ENCODE measurements at regions not wholly inside any gene's neighbourhood (a gene's known extent, or its start where the extent isn't known, plus 50 kb on each side); places are given as distances from the start of the nearest gene placed in this dataset.

DNA sequence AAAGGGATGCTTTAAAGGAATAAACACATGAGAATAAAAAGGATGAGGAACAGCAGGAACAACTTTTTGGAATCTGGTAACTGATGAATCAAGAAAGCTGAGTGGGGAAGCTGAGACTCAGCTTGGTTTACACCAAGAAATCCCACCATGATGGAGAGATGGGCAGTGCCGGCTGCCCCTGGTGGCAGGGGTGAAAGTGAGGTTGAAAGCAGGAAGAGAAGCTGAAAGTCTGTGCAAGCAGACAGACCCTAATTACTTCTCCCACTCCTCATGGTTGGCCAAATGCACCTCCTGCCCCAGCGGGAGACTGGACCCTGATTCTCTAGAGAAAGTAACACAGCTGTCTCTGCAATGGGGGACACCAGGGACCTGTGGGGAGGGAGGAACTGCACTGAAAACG is 57.6 kb upstream of the NANOS1 start:
- ChIA-PET RAD21 (ENCODE audit: low non-redundant PET in 1 of 2, low total read pairs in 2 of 2, uncharacterized antibody in 2 of 2, unreplicated experiment in 2 of 2) (no interaction called here), CTCF (no interaction called here), POLR2A (no interaction called here)
- Histone ChIP-seq H2AFZ (ENCODE audit: low read depth, low read length, poor library complexity, severe bottlenecking) (no peak overlapping the region), H3K9me2 (ENCODE audit: insufficient read depth) (no peaks in the 10 kb centered on the region), H3K4me1 (ENCODE audit: control insufficient read depth in 1 of 2, insufficient read depth in 2 of 2, low read length in 2 of 2) (peaks cover 0 to 5% of the 10 kb centered on the region in 2 experiments; a peak in 2 of 4 replicates), H3K9ac (ENCODE audit: low read length) (no peak overlapping the region), H3K4me2 (ENCODE audit: low read length) (no peak overlapping the region), H3K36me3 (ENCODE audit: control insufficient read depth in 1 of 2, insufficient read depth in 2 of 2, low read length in 2 of 2) (no peaks in the 10 kb centered on the region), H3K4me3 (replicated peaks in 1 of 2; ENCODE audit: low read depth in 1 of 2, low read length in 2 of 2) (no peak overlapping the region), H3K79me2 (ENCODE audit: insufficient read depth, low read length) (no peaks in the 10 kb centered on the region), H3K27ac (ENCODE audit: low read depth, low read length) (no peak overlapping the region), H4K20me1 (ENCODE audit: insufficient read depth) (no peaks in the 10 kb centered on the region), H3K9me3 (ENCODE audit: control insufficient read depth in 1 of 2, insufficient read depth in 1 of 2, low read depth in 1 of 2, low read length in 2 of 2) (peaks cover 7 to 10% of the 10 kb centered on the region in 2 experiments; a peak in 3 of 4 replicates), H3K27me3 (ENCODE audit: insufficient read depth, low read length) (no peaks in the 10 kb centered on the region)
- DNase-seq (ENCODE audit: low read depth, low spot score) = no peak
- intact Hi-C loops (cut with micrococcal nuclease) = no loop called here
- TF ChIP-seq, protein P1, sequence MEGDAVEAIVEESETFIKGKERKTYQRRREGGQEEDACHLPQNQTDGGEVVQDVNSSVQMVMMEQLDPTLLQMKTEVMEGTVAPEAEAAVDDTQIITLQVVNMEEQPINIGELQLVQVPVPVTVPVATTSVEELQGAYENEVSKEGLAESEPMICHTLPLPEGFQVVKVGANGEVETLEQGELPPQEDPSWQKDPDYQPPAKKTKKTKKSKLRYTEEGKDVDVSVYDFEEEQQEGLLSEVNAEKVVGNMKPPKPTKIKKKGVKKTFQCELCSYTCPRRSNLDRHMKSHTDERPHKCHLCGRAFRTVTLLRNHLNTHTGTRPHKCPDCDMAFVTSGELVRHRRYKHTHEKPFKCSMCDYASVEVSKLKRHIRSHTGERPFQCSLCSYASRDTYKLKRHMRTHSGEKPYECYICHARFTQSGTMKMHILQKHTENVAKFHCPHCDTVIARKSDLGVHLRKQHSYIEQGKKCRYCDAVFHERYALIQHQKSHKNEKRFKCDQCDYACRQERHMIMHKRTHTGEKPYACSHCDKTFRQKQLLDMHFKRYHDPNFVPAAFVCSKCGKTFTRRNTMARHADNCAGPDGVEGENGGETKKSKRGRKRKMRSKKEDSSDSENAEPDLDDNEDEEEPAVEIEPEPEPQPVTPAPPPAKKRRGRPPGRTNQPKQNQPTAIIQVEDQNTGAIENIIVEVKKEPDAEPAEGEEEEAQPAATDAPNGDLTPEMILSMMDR (IDR thresholded peaks at IDR 0.05 in 2 of 3, conservative IDR thresholded peaks at IDR 0.05 in 1 of 3; ENCODE audit: borderline replicate concordance in 1 of 3, insufficient read depth in 1 of 3, low read depth in 2 of 3, low read length in 2 of 3) = peak in 1 of 3 experiments; percentile 11; a peak in 1 of 6 replicates
- no peak for TF ChIP-seq FOSL1 (IDR thresholded peaks at IDR 0.05; ENCODE audit: low read depth)
- ATAC-seq = no peak
- no TSS peak for BruUV-seq (replicated peaks)

DNA sequence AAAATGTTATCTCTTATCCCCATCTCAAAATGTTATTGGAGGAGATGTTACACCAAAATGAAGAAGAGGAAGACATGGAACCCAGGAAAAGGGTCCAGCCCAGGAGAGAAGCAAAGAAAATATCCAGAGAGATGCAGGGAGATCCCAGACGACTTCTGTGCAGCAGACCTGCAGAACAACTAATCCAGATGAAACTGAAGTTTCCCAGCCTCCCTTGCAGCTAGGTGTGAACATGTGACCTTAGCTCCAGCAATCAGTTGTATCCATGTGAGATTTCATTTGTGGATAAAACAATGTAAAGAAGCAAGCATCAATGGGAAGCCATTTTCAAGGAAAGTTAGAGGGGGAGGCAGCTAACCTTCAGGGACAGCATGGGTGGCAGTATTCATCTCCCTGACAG is 55.8 kb upstream of the NANOS1 start:
- no peak overlapping the region for H3K9ac ChIP-seq (ENCODE audit: low read length)
- ChIA-PET POLR2A (interaction anchor here (0.5 kb wide), 1 partner anchor 69 kb away, joined by 3 read pairs; no protein-coding TSS in a partner anchor), RAD21 (ENCODE audit: low non-redundant PET in 1 of 2, low total read pairs in 2 of 2, uncharacterized antibody in 2 of 2, unreplicated experiment in 2 of 2) (no interaction called here), CTCF (no interaction called here)
- 0 out of 2 replicates have a peak, but pooled peaks have one; percentile 41 for TF ChIP-seq CBX3 (IDR thresholded peaks at IDR 0.05; ENCODE audit: low read depth)
- no peak for TF ChIP-seq SP1 (IDR thresholded peaks at IDR 0.05; ENCODE audit: low read depth)
- intact Hi-C loops (cut with micrococcal nuclease) = no loop called here
- H3K9me3 ChIP-seq (ENCODE audit: control insufficient read depth in 1 of 2, insufficient read depth in 1 of 2, low read depth in 1 of 2, low read length in 2 of 2) = peaks cover 7 to 10% of the 10 kb centered on the region in 2 experiments; a peak in 3 of 4 replicates
- H3K27ac ChIP-seq (ENCODE audit: low read depth, low read length) = no peak overlapping the region
- no peaks in the 10 kb centered on the region for H3K27me3 ChIP-seq (ENCODE audit: insufficient read depth, low read length)
- H3K36me3 ChIP-seq (ENCODE audit: control insufficient read depth in 1 of 2, insufficient read depth in 2 of 2, low read length in 2 of 2) = no peaks in the 10 kb centered on the region
- no peaks in the 10 kb centered on the region for H3K79me2 ChIP-seq (ENCODE audit: insufficient read depth, low read length)
- BruUV-seq (replicated peaks) = no TSS peak
- H3K9me2 ChIP-seq (ENCODE audit: insufficient read depth) = no peaks in the 10 kb centered on the region
- H3K4me1 ChIP-seq (ENCODE audit: control insufficient read depth in 1 of 2, insufficient read depth in 2 of 2, low read length in 2 of 2) = peaks cover 0 to 5% of the 10 kb centered on the region in 2 experiments; a peak in 2 of 4 replicates
- no peak overlapping the region for H3K4me2 ChIP-seq (ENCODE audit: low read length)
- H2AFZ ChIP-seq (ENCODE audit: low read depth, low read length, poor library complexity, severe bottlenecking) = no peak overlapping the region
- no peaks in the 10 kb centered on the region for H4K20me1 ChIP-seq (ENCODE audit: insufficient read depth)
- H3K4me3 ChIP-seq (replicated peaks in 1 of 2; ENCODE audit: low read depth in 1 of 2, low read length in 2 of 2) = no peak overlapping the region
- DNase-seq (ENCODE audit: low read depth, low spot score) (no peak), ATAC-seq (no peak)

Data from HCT116 (cell line).